OCI-LY7 (cell line): ENCODE measurements at regions not wholly inside any gene's neighbourhood (a gene's known extent, or its start where the extent isn't known, plus 50 kb on each side); places are given as distances from the start of the nearest gene placed in this dataset.

Experiments
- CTCF ChIP-seq: fragments of 200-600 bp; sonication (generic); conservative IDR thresholded peaks from 2 replicates; pipeline ENCODE4 v1.5.1; 2014; ENCODE audit warnings: mild to moderate bottlenecking, antibody characterized with exemption, low read length, moderate library complexity, mixed read lengths
- EZH2phosphoT487 ChIP-seq: fragments of 200-600 bp; sonication (generic); IDR thresholded peaks from 2 replicates; pipeline ENCODE4 v1.6.1; 2018; ENCODE audit warnings: low read depth, borderline replicate concordance, mild to moderate bottlenecking, mixed run types, antibody characterized with exemption, low read length, moderate library complexity, mixed read lengths

- TF ChIP-seq CTCF = no peak
- TF ChIP-seq EZH2phosphoT487 = no peak
Measured at GRCh38 chr2:128390256-128390990, 71.8 kb upstream of the HS6ST1 start.
